ENCODE measurements at regions not wholly inside any gene's neighbourhood (a gene's known extent, or its start where the extent isn't known, plus 50 kb on each side); places are given as distances from the start of the nearest gene placed in this dataset.

GRCh38 chr1:53400761-53401674 is 58.2 kb upstream of the DMRTB1 start:
- TF ChIP-seq CTCF (IDR thresholded peaks at IDR 0.05; ENCODE audit: low read depth, low read length) (no peak), POLR2A (IDR thresholded peaks at IDR 0.05; ENCODE audit: extremely low read depth, insufficient read length) (no peak), MYC (IDR thresholded peaks at IDR 0.05; ENCODE audit: low read depth, low read length) (no peak)

All from NB4 (cell line).